ENCODE measurements at regions not wholly inside any gene's neighbourhood (a gene's known extent, or its start where the extent isn't known, plus 50 kb on each side); places are given as distances from the start of the nearest gene placed in this dataset.
"Not testable (repeated sequence)": the region's sequence is repeated elsewhere in the genome, so short reads cannot be mapped to it uniquely, and the experiment has no call there.

DNA sequence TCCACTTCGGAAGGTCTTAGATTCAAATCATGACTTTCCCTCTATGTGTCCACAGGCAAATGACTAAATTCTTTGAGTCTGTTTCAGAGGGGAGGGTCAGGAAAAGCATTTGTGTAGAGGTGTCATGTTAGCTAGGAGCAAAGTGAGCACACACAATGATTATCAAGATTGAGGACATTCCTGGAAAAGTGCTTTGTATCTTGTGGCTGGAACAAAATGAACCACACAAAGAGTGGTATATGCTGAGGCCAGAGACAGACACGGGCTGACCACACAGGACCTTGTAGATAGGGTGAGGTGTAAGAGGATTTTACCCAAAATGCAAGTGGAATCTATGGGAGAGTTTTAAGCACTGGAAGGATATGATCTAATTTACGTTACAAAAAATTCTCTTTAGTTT is 245.3 kb upstream of the NMUR2 start:
- TF ChIP-seq POLR2A (IDR thresholded peaks at IDR 0.05) (no peak), CTCF (IDR thresholded peaks at IDR 0.05) (no peak)
- intact Hi-C loops (cut with DNase I), result no loop called here
- WGBS (ENCODE audit: insufficient coverage, low coverage, low lambda C conversion rate, missing lambda C conversion rate), result 60% methylated on average over 3 of the region's 3 CpGs

GRCh38 chr5:152659470-152659869 is 254.4 kb upstream of the NMUR2 start:
- WGBS (ENCODE audit: insufficient coverage, low coverage, low lambda C conversion rate, missing lambda C conversion rate), result 20% methylated on average over 3 of the region's 18 CpGs
- intact Hi-C loops (cut with DNase I); DNase-seq; H3K4me3 ChIP-seq; ATAC-seq; H3K9me3 ChIP-seq; H3K36me3 ChIP-seq; H3K27me3 ChIP-seq; H3K4me1 ChIP-seq; H3K27ac ChIP-seq: not testable (repeated sequence)

More for the DNA sequence above, 245.3 kb upstream of the NMUR2 start:
- Histone ChIP-seq H3K36me3 (no peaks in the 10 kb centered on the region), H3K4me3 (no peak overlapping the region), H3K27ac (no peak overlapping the region), H3K27me3 (no peaks in the 10 kb centered on the region), H3K4me1 (no peaks in the 10 kb centered on the region), H3K9me3 (no peaks in the 10 kb centered on the region)
- no peak for DNase-seq
- no peak for ATAC-seq

DNA sequence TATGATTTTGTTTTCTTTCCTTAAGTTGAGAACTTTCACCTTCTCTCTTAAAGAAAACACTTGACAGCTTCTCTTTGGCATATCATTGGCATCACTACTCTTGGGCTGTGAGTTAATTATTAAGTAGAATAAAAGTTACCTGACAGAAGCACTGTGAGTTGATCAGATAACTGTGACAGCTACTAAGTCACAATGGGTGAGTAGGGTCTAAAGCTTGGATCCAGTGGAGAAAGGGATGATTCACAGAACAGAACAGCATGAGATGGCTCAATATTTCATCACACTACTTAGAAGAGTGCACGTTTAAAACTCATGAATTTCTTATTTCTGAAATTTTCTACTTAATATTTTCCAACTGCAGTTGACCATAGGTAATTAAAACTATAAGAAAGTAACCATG is 268.5 kb upstream of the NMUR2 start:
- H3K4me1 ChIP-seq, result no peaks in the 10 kb centered on the region
- TF ChIP-seq POLR2A (IDR thresholded peaks at IDR 0.05), result no peak
- no peak for TF ChIP-seq CTCF (IDR thresholded peaks at IDR 0.05)
- H3K36me3 ChIP-seq, result no peaks in the 10 kb centered on the region
- no peak for DNase-seq
- no peaks in the 10 kb centered on the region for H3K27me3 ChIP-seq
- H3K4me3 ChIP-seq, result no peak overlapping the region
- 33% methylated on average over 1 of the region's 1 CpG for WGBS (ENCODE audit: insufficient coverage, low coverage, low lambda C conversion rate, missing lambda C conversion rate)
- intact Hi-C loops (cut with DNase I), result no loop called here
- no peak overlapping the region for H3K27ac ChIP-seq
- ATAC-seq, result no peak
- no peaks in the 10 kb centered on the region for H3K9me3 ChIP-seq

DNA sequence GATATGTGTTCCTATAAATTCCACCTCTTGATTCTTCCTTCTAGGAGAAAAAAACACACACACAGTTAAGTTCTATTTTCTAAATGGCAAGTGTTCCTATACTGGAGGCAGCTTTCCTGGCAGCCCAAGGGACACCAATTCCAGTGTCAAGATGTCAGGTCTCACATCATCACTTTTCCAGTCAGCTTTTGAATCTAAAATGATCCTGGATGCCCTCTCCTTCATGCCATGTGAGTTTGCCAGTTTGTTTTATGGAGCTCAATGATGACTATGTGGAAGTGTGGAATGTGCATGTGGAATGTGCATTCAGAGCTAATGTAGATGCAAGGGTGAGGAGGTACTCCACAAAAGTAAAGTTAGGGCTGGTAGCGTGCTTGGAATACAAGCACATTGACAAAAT is 269.3 kb upstream of the NMUR2 start:
- ATAC-seq (no peak), DNase-seq (no peak)
- H3K4me1 ChIP-seq, result no peaks in the 10 kb centered on the region
- no peak overlapping the region for H3K4me3 ChIP-seq
- H3K27me3 ChIP-seq, result no peaks in the 10 kb centered on the region
- intact Hi-C loops (cut with DNase I), result no loop called here
- TF ChIP-seq POLR2A (IDR thresholded peaks at IDR 0.05) (no peak), CTCF (IDR thresholded peaks at IDR 0.05) (no peak)
- no peaks in the 10 kb centered on the region for H3K9me3 ChIP-seq
- H3K36me3 ChIP-seq, result no peaks in the 10 kb centered on the region
- H3K27ac ChIP-seq, result no peak overlapping the region
- 73% methylated on average over 1 of the region's 1 CpG for WGBS (ENCODE audit: insufficient coverage, low coverage, low lambda C conversion rate, missing lambda C conversion rate)

GRCh38 chr5:152676196-152676595 is 271.1 kb upstream of the NMUR2 start:
- H3K27ac ChIP-seq, result no peak overlapping the region
- intact Hi-C loops (cut with DNase I), result no loop called here
- TF ChIP-seq CTCF (IDR thresholded peaks at IDR 0.05), result no peak
- TF ChIP-seq POLR2A (IDR thresholded peaks at IDR 0.05), result no peak
- no peak for ATAC-seq
- H3K4me3 ChIP-seq, result no peak overlapping the region
- no peak for DNase-seq
- no peaks in the 10 kb centered on the region for H3K36me3 ChIP-seq
- no peaks in the 10 kb centered on the region for H3K9me3 ChIP-seq
- no peaks in the 10 kb centered on the region for H3K4me1 ChIP-seq
- H3K27me3 ChIP-seq, result no peaks in the 10 kb centered on the region
- WGBS (ENCODE audit: insufficient coverage, low coverage, low lambda C conversion rate, missing lambda C conversion rate), result 25% methylated on average over 5 of the region's 5 CpGs

All from right lobe of liver (tissue), 6 donors.